ENCODE measurements at regions not wholly inside any gene's neighbourhood (a gene's known extent, or its start where the extent isn't known, plus 50 kb on each side); places are given as distances from the start of the nearest gene placed in this dataset.

DNA sequence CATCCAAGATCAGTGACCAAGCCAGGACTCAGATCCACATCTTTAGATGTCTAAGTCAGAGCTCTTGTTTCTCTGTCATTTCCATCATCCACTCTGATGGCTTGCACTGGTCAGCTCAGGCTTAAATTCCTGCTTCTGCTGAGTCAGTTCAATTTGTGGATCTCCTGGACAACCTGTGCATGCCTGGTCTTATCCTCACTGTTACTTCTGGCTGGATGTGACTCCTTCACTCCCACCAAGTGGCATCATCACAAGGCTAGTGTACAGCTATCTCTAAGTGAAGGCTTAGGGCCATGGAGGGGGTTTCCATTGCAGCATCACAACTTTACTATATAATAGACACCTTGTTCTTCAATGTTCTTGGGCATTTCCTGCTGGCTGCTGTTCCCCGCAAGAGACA lies 102.9 kb downstream of the EMP1 start:
- TF ChIP-seq, protein P1, sequence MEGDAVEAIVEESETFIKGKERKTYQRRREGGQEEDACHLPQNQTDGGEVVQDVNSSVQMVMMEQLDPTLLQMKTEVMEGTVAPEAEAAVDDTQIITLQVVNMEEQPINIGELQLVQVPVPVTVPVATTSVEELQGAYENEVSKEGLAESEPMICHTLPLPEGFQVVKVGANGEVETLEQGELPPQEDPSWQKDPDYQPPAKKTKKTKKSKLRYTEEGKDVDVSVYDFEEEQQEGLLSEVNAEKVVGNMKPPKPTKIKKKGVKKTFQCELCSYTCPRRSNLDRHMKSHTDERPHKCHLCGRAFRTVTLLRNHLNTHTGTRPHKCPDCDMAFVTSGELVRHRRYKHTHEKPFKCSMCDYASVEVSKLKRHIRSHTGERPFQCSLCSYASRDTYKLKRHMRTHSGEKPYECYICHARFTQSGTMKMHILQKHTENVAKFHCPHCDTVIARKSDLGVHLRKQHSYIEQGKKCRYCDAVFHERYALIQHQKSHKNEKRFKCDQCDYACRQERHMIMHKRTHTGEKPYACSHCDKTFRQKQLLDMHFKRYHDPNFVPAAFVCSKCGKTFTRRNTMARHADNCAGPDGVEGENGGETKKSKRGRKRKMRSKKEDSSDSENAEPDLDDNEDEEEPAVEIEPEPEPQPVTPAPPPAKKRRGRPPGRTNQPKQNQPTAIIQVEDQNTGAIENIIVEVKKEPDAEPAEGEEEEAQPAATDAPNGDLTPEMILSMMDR (conservative IDR thresholded peaks at IDR 0.05; ENCODE audit: low read depth, low read length) = no peak
- TF ChIP-seq EZH2phosphoT487 (IDR thresholded peaks at IDR 0.05; ENCODE audit: borderline replicate concordance, low read length) = no peak
